Common myeloid progenitor, CD34-positive (primary cell): ENCODE measurements at regions not wholly inside any gene's neighbourhood (a gene's known extent, or its start where the extent isn't known, plus 50 kb on each side); places are given as distances from the start of the nearest gene placed in this dataset.

ENCODE experiments used
- CTCF ChIA-PET: fragments of 350-600 bp; sonication (Branson Sonifier 250); formaldehyde crosslinking; loops from one replicate; lab custom pipeline; 2021; ENCODE audit warnings: antibody characterized with exemption; lab: Charles Lee
- POLR2A ChIA-PET: fragments of 350-600 bp; sonication (Branson Sonifier 250); formaldehyde crosslinking; loops from one replicate; lab custom pipeline; 2021; ENCODE audit warnings: antibody characterized with exemption; lab: Charles Lee
- DNase-seq, 3 donors: peaks; one replicate each; pipeline versions ENCODE4 v3.0.0 to v3.0.0-alpha.2; 2013
- H3K27ac ChIP-seq, 2 experiments: 1 replicate in 1 of 2; 2 replicates in 1 of 2; pipeline ENCODE4 v1.7.0; 2013; ENCODE audit warnings: inconsistent platforms in 2 of 2, low read length in 2 of 2, mild to moderate bottlenecking in 2 of 2, low read depth in 1 of 2, moderate library complexity in 1 of 2; ENCODE audit not compliant: severe bottlenecking in 2 of 2, insufficient read depth in 1 of 2, poor library complexity in 1 of 2
- H3K27me3 ChIP-seq, 5 experiments: replicated peaks in 2 of 5; 1 replicate in 3 of 5; 2 replicates in 2 of 5; pipeline versions ENCODE4 v1.6.1 to v1.7.0; 2013; ENCODE audit warnings: low read length in 4 of 5, mild to moderate bottlenecking in 2 of 5, moderate library complexity in 2 of 5, inconsistent platforms in 1 of 5; ENCODE audit not compliant: insufficient read depth in 5 of 5, control insufficient read depth in 4 of 5
- H3K36me3 ChIP-seq, 4 experiments: 1 replicate in 2 of 4; 2 replicates in 2 of 4; pipeline versions ENCODE4 v1.6.1 to v1.7.0; 2013; ENCODE audit warnings: low read length in 3 of 4, control low read depth in 1 of 4, mild to moderate bottlenecking in 1 of 4; ENCODE audit not compliant: control insufficient read depth in 4 of 4, insufficient read depth in 4 of 4
- H3K4me1 ChIP-seq, 4 experiments: 1 replicate in 3 of 4; 2 replicates in 1 of 4; pipeline versions ENCODE4 v1.6.1 to v1.7.1; 2013; ENCODE audit warnings: low read length in 3 of 4, mild to moderate bottlenecking in 3 of 4, control low read depth in 1 of 4, inconsistent platforms in 1 of 4, moderate library complexity in 1 of 4; ENCODE audit not compliant: control insufficient read depth in 4 of 4, insufficient read depth in 4 of 4; ENCODE audit errors: control extremely low read depth in 1 of 4
- H3K4me3 ChIP-seq, 7 experiments: 1 replicate in 4 of 7; 2 replicates in 3 of 7; pipeline versions ENCODE4 v1.5.1 to v1.7.0; 2013; ENCODE audit warnings: mild to moderate bottlenecking in 7 of 7, low read length in 6 of 7, moderate library complexity in 6 of 7, inconsistent platforms in 2 of 7, low read depth in 2 of 7, control low read depth in 1 of 7; ENCODE audit not compliant: insufficient read depth in 4 of 7, control insufficient read depth in 1 of 7; ENCODE audit errors: extremely low read depth in 1 of 7
- H3K9me3 ChIP-seq, 5 experiments: 1 replicate in 4 of 5; 2 replicates in 1 of 5; pipeline versions ENCODE4 v1.6.1 to v1.7.1; 2013; ENCODE audit warnings: low read length in 4 of 5, mild to moderate bottlenecking in 2 of 5, inconsistent platforms in 1 of 5, low read depth in 1 of 5, moderate library complexity in 1 of 5; ENCODE audit not compliant: control insufficient read depth in 4 of 5, insufficient read depth in 2 of 5; ENCODE audit errors: control extremely low read depth in 1 of 5
- WGBS: methylation state at CpG from one replicate; pipeline ENCODE4 v1.1.5; 2013; ENCODE audit not compliant: insufficient coverage; 5-methylcytosine and 5-hydroxymethylcytosine counted together

GRCh38 chr12:116482179-116482578 lies 77.0 kb upstream of the MAP1LC3B2 start:
- H3K27me3 ChIP-seq: no peaks in the 10 kb centered on the region
- H3K9me3 ChIP-seq: peaks cover 0 to 11% (median 3%) of the 10 kb centered on the region in 5 experiments
- ChIA-PET CTCF (no interaction called here), POLR2A (no interaction called here)
- H3K4me1 ChIP-seq: no peaks in the 10 kb centered on the region
- H3K27ac ChIP-seq: no peak overlapping the region
- no peak for DNase-seq
- WGBS: 61% methylated on average over 20 of the region's 20 CpGs
- H3K4me3 ChIP-seq: no peak overlapping the region
- H3K36me3 ChIP-seq: no peaks in the 10 kb centered on the region

- DNase-seq: no peak
- 97% methylated on average over 6 of the region's 6 CpGs for WGBS
- POLR2A ChIA-PET: no interaction called here
- H3K9me3 ChIP-seq: peaks cover 0 to 14% (median 4%) of the 10 kb centered on the region in 5 experiments
- no peak overlapping the region for H3K4me3 ChIP-seq
- no peaks in the 10 kb centered on the region for H3K4me1 ChIP-seq
- no peak overlapping the region for H3K27ac ChIP-seq
- no peaks in the 10 kb centered on the region for H3K27me3 ChIP-seq
- H3K36me3 ChIP-seq: no peaks in the 10 kb centered on the region
- CTCF ChIA-PET: interaction anchor here (1.2 to 1.7 kb wide), 2 partner anchors 11 to 12 kb away, joined by 3 to 6 read pairs; no protein-coding TSS in a partner anchor
Observed at GRCh38 chr12:116482859-116483258, 76.3 kb upstream of the MAP1LC3B2 start.

- Histone ChIP-seq H3K9me3 (peaks cover 0 to 14% (median 6%) of the 10 kb centered on the region in 5 experiments), H3K4me1 (no peaks in the 10 kb centered on the region), H3K27ac (no peak overlapping the region), H3K27me3 (no peaks in the 10 kb centered on the region), H3K36me3 (no peaks in the 10 kb centered on the region), H3K4me3 (no peak overlapping the region)
- no peak for DNase-seq
- 96% methylated on average over 17 of the region's 19 CpGs for WGBS
- ChIA-PET POLR2A (no interaction called here), CTCF (interaction anchor here (1.2 to 1.7 kb wide), 2 partner anchors 10 to 12 kb away, joined by 3 to 6 read pairs; no protein-coding TSS in a partner anchor)
Observed at GRCh38 chr12:116483959-116484750, 75.0 kb upstream of the MAP1LC3B2 start.

GRCh38 chr12:116484807-116485206 lies 74.4 kb upstream of the MAP1LC3B2 start:
- 88% methylated on average over 3 of the region's 5 CpGs for WGBS
- no peaks in the 10 kb centered on the region for H3K36me3 ChIP-seq
- ChIA-PET POLR2A (no interaction called here), CTCF (interaction anchor here (1.8 kb wide), 1 partner anchor 12 kb away, joined by 5 read pairs; no protein-coding TSS in a partner anchor)
- no peak for DNase-seq
- H3K27ac ChIP-seq: no peak overlapping the region
- no peaks in the 10 kb centered on the region for H3K4me1 ChIP-seq
- H3K9me3 ChIP-seq: peaks cover 0 to 14% (median 6%) of the 10 kb centered on the region in 5 experiments
- no peak overlapping the region for H3K4me3 ChIP-seq
- no peaks in the 10 kb centered on the region for H3K27me3 ChIP-seq

GRCh38 chr12:116489116-116489515 lies 70.1 kb upstream of the MAP1LC3B2 start:
- H3K36me3 ChIP-seq: no peaks in the 10 kb centered on the region

GRCh38 chr12:116490471-116490870 lies 68.7 kb upstream of the MAP1LC3B2 start:
- ChIA-PET CTCF (no interaction called here), POLR2A (no interaction called here)
- H3K27me3 ChIP-seq: no peaks in the 10 kb centered on the region
- H3K4me3 ChIP-seq: no peak overlapping the region
- H3K9me3 ChIP-seq: peaks cover 0 to 14% (median 6%) of the 10 kb centered on the region in 5 experiments
- DNase-seq: no peak
- H3K27ac ChIP-seq: no peak overlapping the region
- peaks cover 0 to 20% (median 3%) of the 10 kb centered on the region in 4 experiments for H3K4me1 ChIP-seq
- no peaks in the 10 kb centered on the region for H3K36me3 ChIP-seq
- WGBS: no CpG with 5 or more reads among the region's 2 CpGs

More at GRCh38 chr12:116489116-116489515, 70.1 kb upstream of the MAP1LC3B2 start:
- CTCF ChIA-PET: interaction anchor here (1.1 to 1.5 kb wide), 4 partner anchors 9 to 348 kb away, joined by 3 to 4 read pairs (median 3); no protein-coding TSS in a partner anchor
- H3K4me1 ChIP-seq: peaks cover 0 to 20% (median 3%) of the 10 kb centered on the region in 4 experiments
- POLR2A ChIA-PET: no interaction called here
- H3K4me3 ChIP-seq: no peak overlapping the region
- DNase-seq: no peak
- WGBS: 100% methylated on average over 3 of the region's 3 CpGs
- H3K9me3 ChIP-seq: peaks cover 0 to 14% (median 6%) of the 10 kb centered on the region in 5 experiments
- H3K27ac ChIP-seq: no peak overlapping the region
- no peaks in the 10 kb centered on the region for H3K27me3 ChIP-seq
